ENCODE measurements at regions not wholly inside any gene's neighbourhood (a gene's known extent, or its start where the extent isn't known, plus 50 kb on each side); places are given as distances from the start of the nearest gene placed in this dataset.

DNA sequence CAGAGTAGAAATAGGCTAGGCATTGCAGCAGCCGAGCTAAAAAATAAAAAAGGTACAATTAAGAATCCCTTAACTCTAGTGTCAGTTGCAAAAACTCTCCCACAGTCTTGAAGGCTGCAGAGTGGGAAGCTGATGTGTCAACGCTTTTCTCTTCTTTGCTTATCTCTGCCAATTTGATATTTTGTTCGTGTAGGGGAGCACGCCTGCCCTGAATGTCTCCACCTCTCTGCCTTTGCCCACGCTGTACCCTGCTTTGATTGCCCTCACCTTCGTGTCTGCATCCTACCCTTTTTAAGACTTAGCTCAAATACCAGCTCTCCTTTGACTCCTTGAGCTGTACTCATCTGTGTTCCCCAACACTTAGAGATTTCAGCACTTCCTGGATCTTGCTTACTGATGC, 155.4 kb upstream of the CADPS start:
- Histone ChIP-seq H3K9me3 (ENCODE audit: control insufficient read depth, insufficient read depth, low read length) (no peaks in the 10 kb centered on the region), H3K36me3 (ENCODE audit: control insufficient read depth, insufficient read depth, low read length) (no peaks in the 10 kb centered on the region), H3K27ac (ENCODE audit: low read depth, low read length) (no peak overlapping the region), H3K4me3 (ENCODE audit: low read depth, low read length) (no peak overlapping the region), H3K4me1 (ENCODE audit: control insufficient read depth, insufficient read depth, low read length) (no peaks in the 10 kb centered on the region), H3K27me3 (ENCODE audit: control insufficient read depth, insufficient read depth, low read length) (no peaks in the 10 kb centered on the region)
- 91% methylated on average over 5 of the region's 6 CpGs for WGBS (ENCODE audit: insufficient coverage)
- DNase-seq (ENCODE audit: low read depth in 4 of 6, low spot score in 6 of 6), result no peak

DNA sequence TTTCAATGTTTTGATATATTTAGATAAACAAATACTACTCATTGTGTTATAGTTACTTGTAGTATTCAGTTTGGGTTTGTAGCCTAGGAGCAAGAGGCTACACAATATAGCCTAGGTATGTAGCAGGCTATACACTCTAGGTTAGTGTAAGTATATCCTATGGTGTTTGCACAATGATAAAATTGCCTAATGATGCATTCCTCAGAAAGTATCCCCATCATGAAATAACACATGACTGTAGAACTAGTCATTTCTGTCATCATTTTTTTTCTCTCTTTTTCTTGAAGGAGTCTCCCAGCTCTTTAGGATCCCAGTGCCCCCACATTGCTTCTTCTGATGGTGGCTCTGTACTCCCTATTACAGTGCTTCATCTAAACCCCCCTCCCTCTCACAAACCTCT, 157.7 kb upstream of the CADPS start:
- Histone ChIP-seq H3K9me3 (ENCODE audit: control insufficient read depth, insufficient read depth, low read length) (no peaks in the 10 kb centered on the region), H3K36me3 (ENCODE audit: control insufficient read depth, insufficient read depth, low read length) (no peaks in the 10 kb centered on the region), H3K4me3 (ENCODE audit: low read depth, low read length) (no peak overlapping the region), H3K4me1 (ENCODE audit: control insufficient read depth, insufficient read depth, low read length) (no peaks in the 10 kb centered on the region), H3K27ac (ENCODE audit: low read depth, low read length) (no peak overlapping the region), H3K27me3 (ENCODE audit: control insufficient read depth, insufficient read depth, low read length) (no peaks in the 10 kb centered on the region)
- DNase-seq (ENCODE audit: low read depth in 4 of 6, low spot score in 6 of 6), result no peak

DNA sequence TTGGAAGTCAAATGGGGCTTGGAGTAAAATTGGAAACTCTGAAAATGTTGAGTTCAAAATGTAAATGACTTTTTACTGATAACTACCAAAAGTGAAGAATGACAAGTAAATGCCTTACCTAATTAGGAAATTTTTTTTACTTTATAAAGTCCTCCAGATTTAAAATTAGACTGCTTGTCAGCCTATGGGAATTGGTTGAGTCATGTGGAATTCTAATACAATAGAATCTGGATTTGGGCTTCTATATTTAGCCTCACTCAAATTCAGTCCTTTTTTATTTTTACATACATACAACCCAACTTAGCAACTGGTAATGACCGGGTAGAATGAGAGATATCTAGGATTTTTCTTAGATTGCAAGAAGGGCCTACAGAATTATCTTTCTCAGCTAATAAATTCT, 158.9 kb upstream of the CADPS start:
- WGBS (ENCODE audit: insufficient coverage), result no CpG with 5 or more reads among the region's 1 CpG
- no peak overlapping the region for H3K4me3 ChIP-seq (ENCODE audit: low read depth, low read length)

DNA sequence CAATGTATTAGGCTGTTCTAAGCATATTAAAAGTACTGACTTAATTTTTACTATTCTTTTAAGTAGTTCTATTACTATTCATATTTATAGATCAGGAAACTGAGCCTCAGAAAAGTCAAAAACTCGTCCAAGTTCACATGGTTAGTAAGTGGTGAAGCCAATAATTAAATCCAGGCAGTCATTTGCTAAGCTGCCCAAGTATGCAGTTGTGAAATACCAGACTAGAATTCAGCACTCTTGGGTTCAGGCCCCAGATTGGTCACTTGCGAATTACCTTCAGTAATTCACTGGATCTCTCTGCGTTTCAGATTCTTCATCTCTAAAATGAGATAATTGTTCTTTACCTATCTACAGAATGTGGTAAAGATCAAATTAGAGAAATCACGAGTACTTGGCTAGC, 161.9 kb upstream of the CADPS start:
- no peaks in the 10 kb centered on the region for H3K4me1 ChIP-seq (ENCODE audit: control insufficient read depth, insufficient read depth, low read length)
- H3K9me3 ChIP-seq (ENCODE audit: control insufficient read depth, insufficient read depth, low read length), result no peaks in the 10 kb centered on the region
- no peak overlapping the region for H3K27ac ChIP-seq (ENCODE audit: low read depth, low read length)
- DNase-seq (ENCODE audit: low read depth in 4 of 6, low spot score in 6 of 6), result no peak
- 100% methylated on average over 1 of the region's 4 CpGs for WGBS (ENCODE audit: insufficient coverage)
- H3K36me3 ChIP-seq (ENCODE audit: control insufficient read depth, insufficient read depth, low read length), result no peaks in the 10 kb centered on the region
- H3K4me3 ChIP-seq (ENCODE audit: low read depth, low read length), result no peak overlapping the region
- no peaks in the 10 kb centered on the region for H3K27me3 ChIP-seq (ENCODE audit: control insufficient read depth, insufficient read depth, low read length)

More for the DNA sequence above, 158.9 kb upstream of the CADPS start:
- Histone ChIP-seq H3K36me3 (ENCODE audit: control insufficient read depth, insufficient read depth, low read length) (no peaks in the 10 kb centered on the region), H3K27ac (ENCODE audit: low read depth, low read length) (no peak overlapping the region), H3K4me1 (ENCODE audit: control insufficient read depth, insufficient read depth, low read length) (no peaks in the 10 kb centered on the region), H3K9me3 (ENCODE audit: control insufficient read depth, insufficient read depth, low read length) (no peaks in the 10 kb centered on the region), H3K27me3 (ENCODE audit: control insufficient read depth, insufficient read depth, low read length) (no peaks in the 10 kb centered on the region)
- DNase-seq (ENCODE audit: low read depth in 4 of 6, low spot score in 6 of 6), result no peak

DNA sequence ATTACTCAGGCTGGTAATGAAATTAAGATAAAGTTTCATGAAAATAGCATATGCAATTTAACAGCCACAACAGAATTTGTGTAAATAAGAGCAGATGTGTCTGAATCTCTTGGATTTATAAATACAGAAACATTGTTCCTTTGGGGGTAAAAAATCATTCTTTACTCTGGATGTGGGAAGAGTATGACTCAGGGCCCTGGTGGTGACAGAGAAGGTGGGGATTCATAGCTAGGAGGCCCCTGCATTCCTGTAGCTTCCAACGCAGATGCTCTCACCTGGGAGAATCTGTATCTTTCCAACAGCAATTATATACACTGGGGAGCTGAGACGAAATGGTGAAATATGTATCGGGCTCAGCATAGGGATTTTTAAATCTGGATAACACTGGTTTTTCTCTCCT, 167.6 kb upstream of the CADPS start:
- H3K27ac ChIP-seq (ENCODE audit: low read depth, low read length), result no peak overlapping the region
- no CpG with 5 or more reads among the region's 3 CpGs for WGBS (ENCODE audit: insufficient coverage)
- no peak for DNase-seq (ENCODE audit: low read depth in 4 of 6, low spot score in 6 of 6)
- no peaks in the 10 kb centered on the region for H3K36me3 ChIP-seq (ENCODE audit: control insufficient read depth, insufficient read depth, low read length)
- H3K4me1 ChIP-seq (ENCODE audit: control insufficient read depth, insufficient read depth, low read length), result no peaks in the 10 kb centered on the region
- H3K4me3 ChIP-seq (ENCODE audit: low read depth, low read length), result no peak overlapping the region
- H3K9me3 ChIP-seq (ENCODE audit: control insufficient read depth, insufficient read depth, low read length), result no peaks in the 10 kb centered on the region
- no peaks in the 10 kb centered on the region for H3K27me3 ChIP-seq (ENCODE audit: control insufficient read depth, insufficient read depth, low read length)

DNA sequence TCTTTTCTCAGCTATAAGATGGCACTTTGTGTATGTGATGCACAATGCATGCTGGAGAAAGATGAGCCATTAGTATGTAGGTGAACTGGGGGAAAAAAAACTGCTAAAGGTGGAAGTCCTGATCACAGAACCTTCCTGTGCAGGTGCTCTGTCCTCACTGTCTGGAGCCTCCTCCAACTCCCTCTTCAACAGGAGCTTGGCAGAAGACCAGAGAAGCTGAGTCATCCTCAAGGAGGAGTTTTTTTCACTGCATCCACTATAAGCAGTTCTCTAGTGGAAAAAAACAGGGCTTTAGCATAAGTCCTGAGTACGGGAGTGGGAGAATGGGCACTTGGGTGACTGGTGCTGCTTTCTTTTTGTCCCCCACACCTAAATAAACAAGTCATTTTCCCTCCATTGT, 168.4 kb upstream of the CADPS start:
- DNase-seq (ENCODE audit: low read depth in 4 of 6, low spot score in 6 of 6), result no peak
- WGBS (ENCODE audit: insufficient coverage), result no CpG with 5 or more reads among the region's 1 CpG
- Histone ChIP-seq H3K9me3 (ENCODE audit: control insufficient read depth, insufficient read depth, low read length) (no peaks in the 10 kb centered on the region), H3K4me3 (ENCODE audit: low read depth, low read length) (no peak overlapping the region), H3K27me3 (ENCODE audit: control insufficient read depth, insufficient read depth, low read length) (no peaks in the 10 kb centered on the region), H3K4me1 (ENCODE audit: control insufficient read depth, insufficient read depth, low read length) (no peaks in the 10 kb centered on the region), H3K27ac (ENCODE audit: low read depth, low read length) (no peak overlapping the region), H3K36me3 (ENCODE audit: control insufficient read depth, insufficient read depth, low read length) (no peaks in the 10 kb centered on the region)

DNA sequence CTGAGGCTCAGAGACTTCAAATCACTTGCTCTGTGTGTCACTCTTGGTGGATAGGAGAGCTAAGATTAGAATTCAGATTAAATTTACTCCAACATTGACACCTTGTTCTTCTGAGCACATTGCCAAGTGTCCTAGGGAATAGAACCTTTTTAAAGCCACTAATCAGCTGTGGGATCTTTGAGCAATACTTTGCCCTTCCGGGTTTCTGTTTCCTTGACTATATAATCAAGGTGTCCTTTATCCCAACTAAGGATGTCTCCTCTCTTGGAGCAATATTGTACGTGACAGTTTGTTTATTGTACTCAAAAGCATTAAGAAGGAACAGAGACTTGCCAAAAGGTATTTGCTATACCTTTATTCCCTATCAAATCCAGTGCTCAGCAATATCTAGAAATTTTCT, 170.9 kb upstream of the CADPS start:
- H3K36me3 ChIP-seq (ENCODE audit: control insufficient read depth, insufficient read depth, low read length), result no peaks in the 10 kb centered on the region
- DNase-seq (ENCODE audit: low read depth in 4 of 6, low spot score in 6 of 6), result no peak
- no peaks in the 10 kb centered on the region for H3K9me3 ChIP-seq (ENCODE audit: control insufficient read depth, insufficient read depth, low read length)
- no peak overlapping the region for H3K4me3 ChIP-seq (ENCODE audit: low read depth, low read length)
- no CpG with 5 or more reads among the region's 2 CpGs for WGBS (ENCODE audit: insufficient coverage)
- H3K4me1 ChIP-seq (ENCODE audit: control insufficient read depth, insufficient read depth, low read length), result no peaks in the 10 kb centered on the region
- no peaks in the 10 kb centered on the region for H3K27me3 ChIP-seq (ENCODE audit: control insufficient read depth, insufficient read depth, low read length)
- no peak overlapping the region for H3K27ac ChIP-seq (ENCODE audit: low read depth, low read length)

DNA sequence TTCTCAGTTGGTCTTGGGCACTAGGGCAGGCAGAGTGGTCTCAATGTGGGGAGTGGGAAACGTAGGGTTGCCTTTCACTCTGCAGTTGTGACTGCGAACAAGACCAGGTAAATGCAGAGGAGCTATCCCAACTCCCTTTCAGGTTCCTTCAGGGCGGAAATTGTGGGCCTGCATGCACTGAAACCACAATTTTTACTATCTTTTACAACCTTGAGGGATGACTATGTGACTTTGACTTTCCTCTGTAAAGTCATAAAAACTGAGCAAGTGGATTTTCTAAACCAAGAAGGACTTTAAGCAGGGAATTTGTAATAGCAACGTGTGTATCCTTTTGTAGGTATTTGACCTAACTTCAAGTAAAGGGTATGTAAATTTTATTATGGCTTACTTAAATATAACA, 171.4 kb upstream of the CADPS start:
- WGBS (ENCODE audit: insufficient coverage), result 83% methylated on average over 2 of the region's 4 CpGs
- Histone ChIP-seq H3K27me3 (ENCODE audit: control insufficient read depth, insufficient read depth, low read length) (no peaks in the 10 kb centered on the region), H3K9me3 (ENCODE audit: control insufficient read depth, insufficient read depth, low read length) (no peaks in the 10 kb centered on the region), H3K4me3 (ENCODE audit: low read depth, low read length) (no peak overlapping the region), H3K36me3 (ENCODE audit: control insufficient read depth, insufficient read depth, low read length) (no peaks in the 10 kb centered on the region), H3K4me1 (ENCODE audit: control insufficient read depth, insufficient read depth, low read length) (no peaks in the 10 kb centered on the region), H3K27ac (ENCODE audit: low read depth, low read length) (no peak overlapping the region)
- DNase-seq (ENCODE audit: low read depth in 4 of 6, low spot score in 6 of 6), result no peak

DNA sequence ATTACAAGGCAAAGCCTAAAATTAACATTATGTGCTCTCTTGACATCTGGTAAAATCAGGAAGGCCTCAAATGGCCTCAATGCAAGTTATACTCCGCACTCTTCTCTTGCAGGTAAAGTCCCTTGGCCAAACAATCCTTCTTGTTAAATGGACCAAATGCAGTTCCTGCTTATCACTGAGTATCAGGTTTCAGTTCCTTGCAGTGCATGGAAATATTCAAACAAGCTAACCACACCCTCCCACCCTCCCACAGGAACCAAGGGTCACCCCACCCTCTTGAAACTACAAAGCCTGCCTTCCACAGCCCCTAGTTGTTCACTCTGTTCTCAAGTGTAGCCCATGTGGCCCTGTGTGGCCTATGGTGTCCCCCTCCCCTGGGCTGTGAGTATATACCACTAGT, 171.9 kb upstream of the CADPS start:
- Histone ChIP-seq H3K4me3 (ENCODE audit: low read depth, low read length) (no peak overlapping the region), H3K27me3 (ENCODE audit: control insufficient read depth, insufficient read depth, low read length) (no peaks in the 10 kb centered on the region)
- 93% methylated on average over 1 of the region's 1 CpG for WGBS (ENCODE audit: insufficient coverage)

DNA sequence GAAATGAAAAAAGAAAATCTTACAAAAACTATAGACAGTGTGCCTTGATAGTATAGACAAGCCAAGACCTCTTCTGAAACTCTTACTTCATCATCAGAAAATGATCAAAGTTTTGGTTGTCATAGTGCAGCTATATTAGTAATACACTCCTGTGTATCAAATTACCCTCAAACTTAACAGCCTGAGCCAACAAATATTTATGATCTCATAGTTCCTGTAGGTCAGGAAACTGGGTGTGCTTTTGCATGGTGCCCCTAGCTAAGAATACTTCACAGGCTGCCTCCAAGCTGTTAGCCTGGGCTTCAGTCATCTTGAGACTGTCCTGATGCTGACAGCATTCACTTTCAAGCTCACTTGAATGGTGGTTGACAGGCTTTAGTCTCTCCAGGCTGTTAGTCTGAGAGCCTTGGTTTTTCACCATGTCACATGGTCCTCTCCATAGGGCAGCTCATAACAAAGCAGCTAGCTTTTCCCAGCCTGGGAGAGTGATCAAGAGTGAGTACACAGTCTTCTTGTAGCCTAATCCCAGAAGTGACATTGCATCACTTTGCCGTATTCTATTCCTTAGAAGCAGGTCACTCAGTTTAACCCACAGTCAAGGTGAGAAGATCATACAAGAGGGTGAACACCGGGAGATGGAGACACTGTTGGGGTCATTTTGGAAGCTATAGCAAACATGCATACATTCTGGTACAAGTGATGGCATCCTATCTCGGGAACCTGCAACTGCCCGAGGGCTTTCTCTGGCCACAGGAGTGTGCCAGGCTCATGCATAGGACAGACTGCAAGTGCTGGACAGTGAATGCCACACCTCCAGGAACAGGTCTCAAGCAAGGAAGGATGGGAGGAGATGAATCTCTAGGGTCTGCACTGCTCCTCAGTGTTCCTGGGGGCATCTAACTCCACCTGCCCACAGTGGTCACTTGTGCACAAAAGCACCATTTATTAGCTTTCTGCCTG, 173.4 kb upstream of the CADPS start:
- H3K4me1 ChIP-seq (ENCODE audit: control insufficient read depth, insufficient read depth, low read length), result no peaks in the 10 kb centered on the region
- no peaks in the 10 kb centered on the region for H3K27me3 ChIP-seq (ENCODE audit: control insufficient read depth, insufficient read depth, low read length)
- 88% methylated on average over 3 of the region's 4 CpGs for WGBS (ENCODE audit: insufficient coverage)
- no peaks in the 10 kb centered on the region for H3K36me3 ChIP-seq (ENCODE audit: control insufficient read depth, insufficient read depth, low read length)
- no peak overlapping the region for H3K27ac ChIP-seq (ENCODE audit: low read depth, low read length)
- DNase-seq (ENCODE audit: low read depth in 4 of 6, low spot score in 6 of 6), result no peak
- H3K9me3 ChIP-seq (ENCODE audit: control insufficient read depth, insufficient read depth, low read length), result no peaks in the 10 kb centered on the region
- no peak overlapping the region for H3K4me3 ChIP-seq (ENCODE audit: low read depth, low read length)

More for the DNA sequence above, 171.9 kb upstream of the CADPS start:
- Histone ChIP-seq H3K9me3 (ENCODE audit: control insufficient read depth, insufficient read depth, low read length) (no peaks in the 10 kb centered on the region), H3K4me1 (ENCODE audit: control insufficient read depth, insufficient read depth, low read length) (no peaks in the 10 kb centered on the region), H3K27ac (ENCODE audit: low read depth, low read length) (no peak overlapping the region), H3K36me3 (ENCODE audit: control insufficient read depth, insufficient read depth, low read length) (no peaks in the 10 kb centered on the region)
- no peak for DNase-seq (ENCODE audit: low read depth in 4 of 6, low spot score in 6 of 6)

Data from spinal cord (tissue), 9 donors.